GM21528 (cell line): ENCODE measurements at regions not wholly inside any gene's neighbourhood (a gene's known extent, or its start where the extent isn't known, plus 50 kb on each side); places are given as distances from the start of the nearest gene placed in this dataset.
"Not testable (repeated sequence)": the region's sequence is repeated elsewhere in the genome, so short reads cannot be mapped to it uniquely, and the experiment has no call there.

Experiments used
- ATAC-seq: cut with Tn5 transposase; IDR thresholded peaks from one replicate; pipeline ENCODE4 v1.9.1; 2021; ENCODE audit warnings: mild to moderate bottlenecking, moderate library complexity; ENCODE audit not compliant: unreplicated experiment, low FRiP score

GRCh38 chr6:119764927-119765681 is 415.5 kb upstream of the MAN1A1 start:
- no peak for ATAC-seq

DNA sequence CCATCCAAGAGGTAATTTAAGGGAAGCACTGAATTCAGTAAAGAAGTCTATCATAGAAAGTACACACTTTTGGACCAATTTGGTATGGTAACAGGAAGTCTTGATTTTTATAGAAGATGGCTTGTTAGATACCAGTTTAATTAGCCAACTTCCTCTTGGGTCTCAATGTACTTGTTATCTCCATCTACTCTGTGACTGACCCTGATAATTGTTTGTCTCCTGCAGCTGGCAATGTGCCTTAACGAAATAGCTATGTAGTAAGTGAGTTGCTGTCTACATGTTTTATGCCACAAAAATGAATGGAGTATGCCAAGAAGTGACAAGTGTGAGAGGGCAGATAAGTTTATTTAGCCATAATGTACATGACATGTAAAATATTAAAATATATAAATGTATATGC is 410.5 kb upstream of the MAN1A1 start:
- ATAC-seq, result no peak

DNA sequence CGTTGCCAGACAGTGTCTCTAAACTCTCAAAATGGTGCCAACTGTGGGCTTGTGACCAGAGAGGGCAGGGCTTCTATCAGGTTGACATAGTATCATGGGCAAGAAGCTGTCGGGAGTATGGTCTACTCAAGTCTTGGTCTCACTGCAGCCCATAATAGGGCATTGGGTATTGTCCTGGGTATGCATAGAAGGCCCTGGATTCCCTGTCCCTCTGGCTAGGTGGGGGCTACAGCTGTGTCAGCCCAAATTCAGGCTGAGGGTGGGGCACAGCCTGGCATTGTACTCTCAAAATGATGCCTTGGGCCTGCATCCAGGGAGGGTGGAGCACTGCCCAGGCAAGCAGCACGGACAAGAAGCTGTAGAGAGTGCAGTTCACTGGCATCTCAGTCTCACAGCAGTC is 408.8 kb upstream of the MAN1A1 start:
- ATAC-seq, result no peak

GRCh38 chr6:119757467-119757866 is 407.9 kb upstream of the MAN1A1 start:
- ATAC-seq, result no peak

DNA sequence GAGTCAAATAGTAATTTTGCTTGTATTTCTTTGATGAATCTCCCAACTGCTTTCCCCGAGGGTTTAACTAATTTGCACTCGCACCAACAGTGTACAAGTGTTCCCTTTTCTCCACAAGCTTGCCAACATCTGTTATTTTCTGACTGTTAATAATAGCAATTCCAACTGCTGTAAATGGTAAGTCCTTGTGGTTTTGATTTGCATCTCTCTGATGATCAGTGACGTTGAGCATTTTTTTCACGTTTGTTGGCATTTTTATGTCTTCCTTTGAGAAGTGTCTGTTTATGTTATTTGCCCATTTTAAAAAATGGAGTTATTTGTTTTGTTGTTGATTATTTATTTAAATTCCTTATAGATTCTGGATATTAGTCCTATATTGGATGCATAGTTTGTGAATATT is 399.8 kb upstream of the MAN1A1 start:
- ATAC-seq, result no peak

- ATAC-seq, result not testable (repeated sequence)
Measured at GRCh38 chr6:119748535-119748934, 399.0 kb upstream of the MAN1A1 start.

DNA sequence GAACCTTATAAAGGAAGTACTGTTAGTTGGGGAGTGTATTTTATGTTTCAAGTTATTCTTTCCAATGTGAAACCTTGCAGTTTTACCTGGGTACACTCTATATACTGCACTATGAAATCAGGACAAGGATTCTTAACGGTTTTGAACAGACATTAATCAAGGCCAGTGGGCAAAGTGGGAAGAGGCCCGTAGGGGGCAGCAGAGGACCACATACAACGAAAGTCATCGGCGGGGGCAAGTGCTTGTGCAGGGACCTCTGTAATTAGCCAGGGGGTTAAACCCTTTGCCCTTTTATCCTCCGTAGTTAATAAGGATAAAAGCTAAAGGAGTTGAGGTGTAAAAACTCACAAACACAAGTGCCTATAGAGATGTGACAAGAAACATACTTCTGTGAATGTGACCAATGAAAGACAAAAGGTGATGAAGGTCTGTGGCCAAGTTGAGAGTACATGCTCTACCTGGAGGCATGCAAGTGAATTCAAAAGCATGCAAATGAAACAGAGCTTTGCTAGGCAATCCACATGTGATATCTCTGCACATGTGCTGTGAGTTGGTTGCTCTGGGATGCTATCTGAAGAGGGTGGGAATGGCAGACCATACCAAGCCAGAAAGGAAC is 392.7 kb upstream of the MAN1A1 start:
- peak; percentile 94 for ATAC-seq

DNA sequence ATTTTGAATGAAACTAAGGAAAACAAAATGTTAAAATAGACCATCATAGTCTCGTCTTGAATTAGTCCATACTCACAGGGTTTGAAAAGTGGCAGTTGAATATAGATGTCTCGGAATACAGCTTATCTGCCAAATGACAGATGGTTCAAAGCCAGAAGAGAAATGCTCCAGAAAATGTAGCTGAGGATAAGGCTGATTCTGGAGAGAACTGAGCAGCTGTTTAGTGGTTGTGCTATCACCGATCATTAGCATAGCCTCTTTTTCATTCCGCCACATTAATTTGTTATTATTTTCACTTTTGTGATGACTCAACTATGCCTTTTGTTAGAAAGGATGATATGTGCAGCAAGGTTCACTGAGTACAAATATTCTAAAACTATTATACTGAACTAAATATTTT is 390.2 kb upstream of the MAN1A1 start:
- no peak for ATAC-seq

DNA sequence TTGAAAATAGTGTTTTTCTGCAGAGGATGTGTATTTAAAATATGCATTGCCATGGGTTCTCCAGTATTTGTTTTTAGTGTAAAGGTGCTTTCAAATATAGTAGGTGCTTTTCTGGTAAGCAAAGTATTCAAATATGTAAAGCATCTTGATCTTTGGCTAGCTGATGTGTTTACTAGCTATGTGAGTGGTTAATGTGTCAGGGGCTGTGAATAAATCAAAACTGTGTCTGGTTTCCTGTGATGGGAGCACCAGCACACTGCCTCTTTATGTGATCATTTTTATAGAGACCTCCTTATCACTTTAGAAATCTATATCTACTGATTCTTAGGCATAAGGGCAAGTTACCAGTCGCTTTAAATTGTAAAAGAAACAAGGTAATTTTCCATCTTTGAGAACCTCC is 388.9 kb upstream of the MAN1A1 start:
- no peak for ATAC-seq

- no peak for ATAC-seq
Measured at GRCh38 chr6:119736296-119737021, 386.9 kb upstream of the MAN1A1 start.

- ATAC-seq, result no peak
Measured at GRCh38 chr6:119735530-119735929, 386.0 kb upstream of the MAN1A1 start.

- no peak for ATAC-seq
Measured at GRCh38 chr6:119734227-119734626, 384.7 kb upstream of the MAN1A1 start.

GRCh38 chr6:119728935-119729334 is 379.4 kb upstream of the MAN1A1 start:
- ATAC-seq, result peak; percentile 75

GRCh38 chr6:119728220-119728750 is 378.7 kb upstream of the MAN1A1 start:
- no peak for ATAC-seq

DNA sequence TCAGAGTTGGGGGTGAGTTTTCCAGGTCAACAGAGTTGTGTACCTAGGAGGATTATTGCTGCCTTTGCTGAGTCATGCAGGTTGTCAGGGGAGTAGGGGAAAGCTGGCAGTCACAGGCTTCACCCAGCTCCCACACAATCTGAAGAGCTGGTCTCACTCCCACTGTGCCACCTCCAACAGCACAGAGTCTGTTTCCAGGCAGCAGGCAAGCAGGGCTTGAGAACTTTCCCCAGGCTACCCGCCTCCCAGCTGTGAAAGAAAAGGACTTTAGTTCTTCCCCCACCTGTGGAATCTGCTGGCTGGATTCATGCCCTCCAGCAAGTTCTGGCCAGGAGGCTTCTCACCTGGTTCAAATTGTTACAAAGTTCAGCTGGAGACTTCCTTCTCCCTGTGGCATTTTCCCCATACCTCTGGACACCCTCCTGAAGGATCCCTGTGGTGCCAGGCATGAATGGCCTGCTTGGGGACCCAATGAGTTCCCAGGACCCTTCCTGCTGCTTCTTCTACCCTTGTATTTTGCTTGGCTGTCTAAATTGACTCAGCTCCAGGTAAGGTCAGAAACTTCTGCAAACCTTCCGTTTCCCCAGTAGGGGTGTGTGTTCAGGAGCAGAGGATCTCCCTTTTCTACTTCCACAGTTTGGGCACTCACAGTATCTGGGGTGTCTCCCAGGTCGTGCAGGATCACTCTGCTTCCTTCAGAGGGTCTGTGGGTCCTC is 378.1 kb upstream of the MAN1A1 start:
- no peak for ATAC-seq

- ATAC-seq, result not testable (repeated sequence)
Measured at GRCh38 chr6:119726912-119727311, 377.4 kb upstream of the MAN1A1 start.

DNA sequence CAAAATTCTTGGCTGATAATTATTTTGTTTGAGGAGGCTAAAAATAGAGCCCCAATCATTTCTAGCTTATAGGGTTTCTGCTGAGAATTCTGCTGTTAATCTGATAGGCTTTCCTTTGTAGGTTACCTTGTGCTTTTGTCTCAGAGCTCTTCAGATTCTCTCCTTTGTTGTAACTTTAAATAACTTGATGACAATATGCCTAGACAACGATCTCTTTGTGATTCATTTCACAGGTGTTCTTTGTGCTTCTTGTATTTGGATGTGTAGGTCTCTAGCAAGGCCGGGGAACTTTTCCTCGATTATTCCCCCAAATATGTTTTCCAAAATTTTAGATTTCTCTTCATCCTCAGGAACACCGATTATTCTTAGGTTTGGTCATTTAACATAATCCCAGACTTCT is 376.5 kb upstream of the MAN1A1 start:
- ATAC-seq, result no peak

DNA sequence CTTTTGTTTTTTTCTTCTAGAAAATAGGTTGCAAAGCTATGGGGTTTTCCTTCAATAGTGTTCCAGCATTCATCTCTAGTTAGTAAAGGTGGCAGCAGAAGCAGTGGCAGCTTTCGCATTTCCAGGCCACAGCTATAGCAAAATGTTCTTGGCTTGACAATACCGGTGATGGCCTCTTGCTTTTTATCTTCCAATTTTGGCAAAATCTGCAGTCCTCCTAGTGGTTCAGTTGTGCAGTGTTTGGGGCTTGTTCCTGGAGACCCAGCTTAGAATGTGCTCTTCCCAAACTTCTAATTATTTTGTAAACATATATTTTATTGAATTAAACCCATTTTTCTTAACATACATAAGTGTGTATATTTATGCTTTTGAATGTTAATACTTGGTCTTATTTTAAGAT is 370.6 kb upstream of the MAN1A1 start:
- no peak for ATAC-seq

DNA sequence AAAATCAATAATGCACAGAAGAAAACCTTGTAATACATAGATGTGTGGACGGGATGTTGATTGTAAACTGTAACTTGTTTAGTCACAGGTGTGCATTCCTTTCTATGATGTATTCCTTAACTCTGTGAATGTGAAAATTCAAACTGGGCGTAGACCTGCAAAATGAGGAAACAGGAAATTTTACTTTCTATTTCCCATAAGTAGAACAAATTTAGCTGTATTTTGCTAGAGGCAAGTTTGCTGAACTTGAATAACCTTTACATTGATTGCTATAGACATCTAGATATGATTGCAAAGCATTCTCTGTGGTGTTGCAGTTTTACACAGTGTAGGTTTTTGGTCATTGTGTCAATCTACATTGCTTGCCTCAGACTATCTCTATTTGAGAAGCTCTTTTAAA is 368.4 kb upstream of the MAN1A1 start:
- no peak for ATAC-seq

GRCh38 chr6:119716668-119717270 is 367.2 kb upstream of the MAN1A1 start:
- no peak for ATAC-seq
